GM12874 (cell line): ENCODE measurements at regions not wholly inside any gene's neighbourhood (a gene's known extent, or its start where the extent isn't known, plus 50 kb on each side); places are given as distances from the start of the nearest gene placed in this dataset.

Experiments
- CTCF ChIP-seq: IDR thresholded peaks from 2 replicates; pipeline ENCODE4 v1.5.1; 2011; ENCODE audit warnings: low read depth, mild to moderate bottlenecking, control low read depth, low read length, moderate library complexity; ENCODE audit not compliant: insufficient read depth

GRCh38 chr6:15758631-15759215, 95.9 kb upstream of the DTNBP1 start:
- TF ChIP-seq CTCF: no peak

- TF ChIP-seq CTCF: no peak
These were observed 92.7 kb upstream of the DTNBP1 start for GRCh38 chr6:15755526-15755925.

- no peak for TF ChIP-seq CTCF
These were observed 91.9 kb upstream of the DTNBP1 start for GRCh38 chr6:15754706-15755079.

GRCh38 chr6:15754035-15754705, 91.3 kb upstream of the DTNBP1 start:
- no peak for TF ChIP-seq CTCF

- TF ChIP-seq CTCF: no peak
These were observed 90.0 kb upstream of the DTNBP1 start for GRCh38 chr6:15752820-15753219.

GRCh38 chr6:15751721-15752350, 89.0 kb upstream of the DTNBP1 start:
- no peak for TF ChIP-seq CTCF

GRCh38 chr6:15748341-15748740, 85.5 kb upstream of the DTNBP1 start:
- no peak for TF ChIP-seq CTCF
